WTC11 (cell line): ENCODE measurements at regions not wholly inside any gene's neighbourhood (a gene's known extent, or its start where the extent isn't known, plus 50 kb on each side); places are given as distances from the start of the nearest gene placed in this dataset.

Experiments
- ATAC-seq: fragments of 200-7000 bp; cut with Tn5 transposase; 2 replicates; pipeline ENCODE4 v1.10.0; 2021; ENCODE audit warnings: mild to moderate bottlenecking, moderate library complexity
- CTCF ChIA-PET: fragments of 300-600 bp; sonication (Branson Sonifier 250); formaldehyde crosslinking; loops from one replicate; lab custom pipeline; 2021; ENCODE audit warnings: antibody characterized with exemption; lab: Charles Lee
- POLR2A ChIA-PET: fragments of 350-600 bp; sonication (Branson Sonifier 250); formaldehyde crosslinking; loops from one replicate; lab custom pipeline; 2021; ENCODE audit warnings: antibody characterized with exemption; lab: Charles Lee
- DNase-seq: peaks from one replicate; pipeline ENCODE4 v3.0.0; 2021; ENCODE audit warnings: low spot score
- H3K27ac Mint-ChIP-seq: 2 replicates; pipeline ENCODE4 v1.8.0; 2021; ENCODE audit warnings: mixed read lengths
- H3K27me3 Mint-ChIP-seq: 2 replicates; pipeline ENCODE4 v1.8.0; 2021; ENCODE audit warnings: low read depth, mild to moderate bottlenecking, moderate library complexity, mixed read lengths
- H3K36me3 Mint-ChIP-seq: 2 replicates; pipeline ENCODE4 v1.8.0; 2021; ENCODE audit warnings: mixed read lengths
- H3K4me1 Mint-ChIP-seq: 2 replicates; pipeline ENCODE4 v1.8.0; 2022; ENCODE audit warnings: mixed read lengths
- H3K4me3 Mint-ChIP-seq: 2 replicates; pipeline ENCODE4 v1.8.0; 2021; ENCODE audit warnings: mild to moderate bottlenecking, moderate library complexity, mixed read lengths
- H3K9me3 Mint-ChIP-seq: 2 replicates; pipeline ENCODE4 v1.8.0; 2021; ENCODE audit warnings: mixed read lengths
- CREB1 ChIP-seq: sonication (generic); formaldehyde crosslinking; IDR thresholded peaks from 2 replicates; pipeline ENCODE4 v1.8.0; 2023; ENCODE audit warnings: mild to moderate bottlenecking, missing genetic modification reagents
- EMX1 ChIP-seq: fragments of 250-450 bp; sonication (Bioruptor Pico); IDR thresholded peaks from 2 replicates; pipeline ENCODE4 v1.8.0; 2021; ENCODE audit warnings: mild to moderate bottlenecking
- FOXK1 ChIP-seq: sonication (generic); formaldehyde crosslinking; IDR thresholded peaks from 2 replicates; pipeline ENCODE4 v1.8.0; 2022; ENCODE audit warnings: mild to moderate bottlenecking, moderate library complexity, missing genetic modification reagents
- FOXP4 ChIP-seq: sonication (generic); formaldehyde crosslinking; IDR thresholded peaks from 2 replicates; pipeline ENCODE4 v1.8.0; 2022; ENCODE audit warnings: mild to moderate bottlenecking, missing genetic modification reagents
- HMGXB4 ChIP-seq: sonication (generic); formaldehyde crosslinking; IDR thresholded peaks from 2 replicates; pipeline ENCODE4 v1.8.1; 2023; ENCODE audit warnings: mild to moderate bottlenecking, moderate library complexity, missing genetic modification reagents
- NFYB ChIP-seq: sonication (generic); formaldehyde crosslinking; conservative IDR thresholded peaks from 2 replicates; pipeline ENCODE4 v1.8.0; 2022; ENCODE audit warnings: low read depth, missing genetic modification reagents
- NR2C2 ChIP-seq: sonication (generic); formaldehyde crosslinking; IDR thresholded peaks from 2 replicates; pipeline ENCODE4 v1.8.0; 2022; ENCODE audit warnings: mild to moderate bottlenecking, missing genetic modification reagents
- PRDM15 ChIP-seq: sonication (generic); formaldehyde crosslinking; IDR thresholded peaks from 2 replicates; pipeline ENCODE4 v1.8.0; 2022; ENCODE audit warnings: missing genetic modification reagents
- RELA ChIP-seq: sonication (generic); formaldehyde crosslinking; IDR thresholded peaks from 2 replicates; pipeline ENCODE4 v1.8.1; 2022; ENCODE audit warnings: missing genetic modification reagents, mild to moderate bottlenecking, borderline replicate concordance
- ZBTB43 ChIP-seq: sonication (generic); formaldehyde crosslinking; IDR thresholded peaks from 2 replicates; pipeline ENCODE4 v1.8.1; 2023; ENCODE audit warnings: mild to moderate bottlenecking, missing genetic modification reagents
- ZNF425 ChIP-seq: fragments of 250-450 bp; sonication (Bioruptor Pico); conservative IDR thresholded peaks from 2 replicates; pipeline ENCODE4 v1.9.0; 2021; ENCODE audit warnings: mild to moderate bottlenecking

- Mint-ChIP-seq H3K27ac (no peak overlapping the region), H3K9me3 (no peaks in the 10 kb centered on the region), H3K36me3 (no peaks in the 10 kb centered on the region), H3K27me3 (no peaks in the 10 kb centered on the region), H3K4me1 (peaks cover 28% of the 10 kb centered on the region), H3K4me3 (no peak overlapping the region)
- ATAC-seq, result no peak
- ChIA-PET CTCF (interaction anchor here (3.2 kb wide), 1 partner anchor 26 kb away, joined by 48 read pairs; no protein-coding TSS in a partner anchor), POLR2A (no interaction called here)
- TF ChIP-seq ZBTB43 (CRISPR knock-in tag) (no peak), NR2C2 (CRISPR knock-in tag) (no peak)
- TF ChIP-seq, all 79 proteins: peak for 0
- no peak for DNase-seq
Measured at GRCh38 chr6:159108426-159108985, 60.7 kb upstream of the FNDC1 start.

GRCh38 chr6:159107451-159108260 is 61.5 kb upstream of the FNDC1 start:
- Mint-ChIP-seq H3K4me1 (peaks cover 28% of the 10 kb centered on the region), H3K27ac (no peak overlapping the region; the same call in 1 of the 2 replicates), H3K4me3 (no peak overlapping the region), H3K36me3 (no peaks in the 10 kb centered on the region), H3K27me3 (no peaks in the 10 kb centered on the region), H3K9me3 (no peaks in the 10 kb centered on the region)
- ChIA-PET POLR2A (interaction anchor here (1.0 kb wide), 1 partner anchor 108 kb away, joined by 5 read pairs; the partner anchor contains the start of gene RSPH3), CTCF (interaction anchor here (0.9 to 2.4 kb wide), 7 partner anchors 13 to 416 kb away, joined by 3 to 21 read pairs (median 7); partner anchors contain the start of gene RSPH3)
- DNase-seq (no peak), ATAC-seq (no peak)
- no peak for TF ChIP-seq FOXP4 (CRISPR knock-in tag)
- no peak for TF ChIP-seq EMX1 (CRISPR knock-in tag)
- TF ChIP-seq PRDM15 (CRISPR knock-in tag), result no peak

GRCh38 chr6:159106627-159107241 is 61.9 kb upstream of the TAGAP start:
- TF ChIP-seq ZNF425 (CRISPR knock-in tag), result no peak
- no peak for TF ChIP-seq RELA (CRISPR knock-in tag)
- TF ChIP-seq HMGXB4 (CRISPR knock-in tag), result no peak
- no peak for TF ChIP-seq FOXK1 (CRISPR knock-in tag)
- no peak for TF ChIP-seq CREB1 (CRISPR knock-in tag)
- peak; percentile 92 for TF ChIP-seq NFYB (CRISPR knock-in tag)
- TF ChIP-seq, all 79 proteins: peak for 1
- DNase-seq (peak; percentile 84), ATAC-seq (peak; percentile 79)
- Mint-ChIP-seq H3K4me1 (peaks cover 28% of the 10 kb centered on the region), H3K36me3 (no peaks in the 10 kb centered on the region), H3K9me3 (no peaks in the 10 kb centered on the region), H3K27ac (peak overlapping the region; percentile 50; the same call in 1 of the 2 replicates), H3K4me3 (no peak overlapping the region), H3K27me3 (no peaks in the 10 kb centered on the region)
- ChIA-PET POLR2A (interaction anchor here (1.0 kb wide), 1 partner anchor 107 kb away, joined by 5 read pairs; the partner anchor contains the start of gene RSPH3), CTCF (interaction anchor here (0.9 to 2.4 kb wide), 7 partner anchors 12 to 415 kb away, joined by 3 to 21 read pairs (median 7); partner anchors contain the start of gene RSPH3)
